HepG2 (cell line): ENCODE measurements at regions not wholly inside any gene's neighbourhood (a gene's known extent, or its start where the extent isn't known, plus 50 kb on each side); places are given as distances from the start of the nearest gene placed in this dataset.

Experiments
- ATAC-seq: fragments of 200-7000 bp; cut with Tn5 transposase; 3 replicates; pipeline ENCODE4 v1.9.1; 2020; ENCODE audit warnings: mild to moderate bottlenecking, moderate library complexity
- BruUV-seq: library from RNA; stranded (reverse); fragments of 400-500 nt; replicated peaks from 2 replicates; lab custom pipeline; 2021; lab: Mats Ljungman, UMichigan
- CTCF ChIA-PET: fragments of 300-600 bp; formaldehyde crosslinking; extraction: SDS; loops from one replicate; lab custom pipeline; 2021; ENCODE audit warnings: low total read pairs, inconsistent platforms, low intra/inter-chr PET ratio; lab: Yijun Ruan, JAX
- POLR2A ChIA-PET: fragments of 350-600 bp; sonication (Branson Sonifier 250); formaldehyde crosslinking; loops from one replicate; lab custom pipeline; 2020; ENCODE audit warnings: antibody characterized with exemption, inconsistent platforms; lab: Yijun Ruan, JAX
- DNase-seq: peaks from one replicate; pipeline ENCODE4 v3.0.0-alpha.2; 2015; ENCODE audit warnings: low spot score
- FAIRE-seq: peaks from 3 replicates; lab custom pipeline; 2011; peaks lifted over from hg19 to GRCh38; lab: Jason Lieb, UNC
- H2AFZ ChIP-seq: one replicate; pipeline ENCODE4 v1.6.1; 2011; ENCODE audit warnings: low read length, inconsistent platforms
- H3K27ac ChIP-seq: fragments of 300-600 bp; 3 replicates; pipeline ENCODE4 v1.8.0; 2011; ENCODE audit warnings: mixed run types, mild to moderate bottlenecking, mixed read lengths, low read length, inconsistent platforms; ENCODE audit not compliant: insufficient read depth; ENCODE audit errors: extremely low read length
- H3K27me3 ChIP-seq, 2 experiments: fragments of 200-600 bp in 1 of 2; 2 replicates in 1 of 2; 3 replicates in 1 of 2; pipeline versions ENCODE4 v1.6.0 to v1.8.0; 2011; ENCODE audit warnings: low read length in 2 of 2, mild to moderate bottlenecking in 2 of 2, moderate library complexity in 2 of 2, inconsistent platforms in 1 of 2; ENCODE audit not compliant: insufficient read depth in 2 of 2, control insufficient read depth in 1 of 2
- H3K36me3 ChIP-seq, 2 experiments: fragments of 200-600 bp in 1 of 2; replicated peaks in 1 of 2; 2 replicates in 1 of 2; 3 replicates in 1 of 2; pipeline versions ENCODE4 v1.5.1 to v1.8.0; 2011; ENCODE audit warnings: low read length in 2 of 2, inconsistent platforms in 1 of 2; ENCODE audit not compliant: insufficient read depth in 2 of 2, control insufficient read depth in 1 of 2
- H3K4me1 ChIP-seq: 2 replicates; pipeline ENCODE4 v1.5.1; 2012; ENCODE audit warnings: low read length, inconsistent platforms; ENCODE audit not compliant: insufficient read depth
- H3K4me2 ChIP-seq: 2 replicates; pipeline ENCODE4 v1.6.0; 2011; ENCODE audit warnings: low read depth, low read length, inconsistent platforms
- H3K4me3 ChIP-seq, 3 experiments: fragments of 200-600 bp in 1 of 3; sonication (generic), shearing (Covaris generic) in 1 of 3; replicated peaks in 1 of 3; 2 replicates each; pipeline ENCODE4 v1.5.1; 2011 to 2016; ENCODE audit warnings: low read length in 3 of 3, inconsistent platforms in 2 of 3, low read depth in 2 of 3, mild to moderate bottlenecking in 2 of 3, control low read depth in 1 of 3, mixed read lengths in 1 of 3; ENCODE audit not compliant: insufficient read depth in 1 of 3
- H3K79me2 ChIP-seq: one replicate; pipeline ENCODE4 v1.6.1; 2011; ENCODE audit warnings: low read length, inconsistent platforms; ENCODE audit not compliant: insufficient read depth
- H3K9ac ChIP-seq: 2 replicates; pipeline ENCODE4 v1.6.0; 2011; ENCODE audit warnings: mild to moderate bottlenecking, low read depth, low read length, inconsistent platforms; ENCODE audit not compliant: insufficient read depth
- H3K9me3 ChIP-seq: 2 replicates; pipeline ENCODE4 v1.5.1; 2012; ENCODE audit warnings: mild to moderate bottlenecking, low read length
- H4K20me1 ChIP-seq: 2 replicates; pipeline ENCODE4 v1.6.0; 2011; ENCODE audit warnings: inconsistent platforms, mild to moderate bottlenecking, low read length, moderate library complexity; ENCODE audit not compliant: insufficient read depth
- POLR2AphosphoS2 ChIP-seq: IDR thresholded peaks from 2 replicates; pipeline ENCODE4 v1.6.1; 2011; ENCODE audit warnings: low read depth, low read length, improper control_type of control experiment
- ZNF121 ChIP-seq: sonication (generic); formaldehyde crosslinking; IDR thresholded peaks from 2 replicates; pipeline ENCODE4 v1.5.0; 2020; ENCODE audit warnings: mild to moderate bottlenecking, missing genetic modification reagents
- WGBS: methylation state at CpG from one replicate; pipeline ENCODE4 v1.1.6; 2017; ENCODE audit warnings: low lambda C conversion rate; 5-methylcytosine and 5-hydroxymethylcytosine counted together
- in situ Hi-C: cut with HindIII; loops from 2 replicates; pipeline ENCODE4 v1.10.0; 2017; ENCODE audit warnings: low pct_unique_long_range_greater_than_20kb; ENCODE audit not compliant: extremely low pct_ligation_motif_present
- intact Hi-C: fragments of 100-400 bp; cut with micrococcal nuclease; formaldehyde crosslinking; loops from one replicate; pipeline ENCODE4 v1.10.0; 2022; ENCODE audit not compliant: unreplicated experiment
- TF ChIP-seq, protein P1 (sequence below), 2 experiments: sonication (generic) in 1 of 2; formaldehyde crosslinking in 1 of 2; IDR thresholded peaks; 2 replicates each; pipeline versions ENCODE4 v1.6.1 to v1.9.0; 2014 to 2022; ENCODE audit warnings: antibody characterized with exemption in 1 of 2, borderline replicate concordance in 1 of 2, inconsistent platforms in 1 of 2, low read depth in 1 of 2, missing genetic modification reagents in 1 of 2
- TF ChIP-seq, protein P2 (sequence below): sonication (generic); formaldehyde crosslinking; IDR thresholded peaks from 2 replicates; pipeline ENCODE4 v1.5.0; 2020; ENCODE audit warnings: missing genetic modification reagents

DNA sequence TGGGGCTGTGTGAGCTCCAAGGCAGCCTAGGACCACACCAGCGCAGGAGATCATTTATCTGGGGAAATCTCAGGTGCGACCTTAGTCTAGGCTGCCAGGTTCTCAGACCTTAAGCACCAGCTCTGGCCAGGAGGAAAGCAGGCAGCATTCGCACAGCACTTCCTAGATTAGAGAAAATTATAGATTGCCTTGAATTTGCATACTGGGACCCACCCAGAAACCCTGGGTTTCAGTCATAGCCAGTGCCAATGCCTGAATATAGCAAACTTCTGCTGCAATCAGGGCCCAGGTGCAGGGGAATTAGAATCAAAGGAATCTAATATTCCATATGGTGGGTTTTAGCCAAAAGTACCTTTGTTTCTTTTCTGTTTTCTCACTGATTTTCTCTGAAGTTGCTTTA lies 204.3 kb upstream of the CST7 start:
- no peaks in the 10 kb centered on the region; a peak in 1 of 5 replicates for H3K27me3 ChIP-seq
- H3K9ac ChIP-seq = no peak overlapping the region
- BruUV-seq = no TSS peak
- no peak overlapping the region for H2AFZ ChIP-seq
- no peak overlapping the region for H3K4me2 ChIP-seq
- POLR2A ChIA-PET = no interaction called here
- in situ Hi-C loops = no loop called here
- intact Hi-C loops = no loop called here
- ATAC-seq (no peak), FAIRE-seq (no peak), DNase-seq (no peak)
- H3K79me2 ChIP-seq = no peaks in the 10 kb centered on the region
- no peaks in the 10 kb centered on the region for H4K20me1 ChIP-seq
- H3K27ac ChIP-seq = no peak overlapping the region
- CTCF ChIA-PET = no interaction called here
- no peaks in the 10 kb centered on the region for H3K36me3 ChIP-seq
- TF ChIP-seq, protein P1, sequence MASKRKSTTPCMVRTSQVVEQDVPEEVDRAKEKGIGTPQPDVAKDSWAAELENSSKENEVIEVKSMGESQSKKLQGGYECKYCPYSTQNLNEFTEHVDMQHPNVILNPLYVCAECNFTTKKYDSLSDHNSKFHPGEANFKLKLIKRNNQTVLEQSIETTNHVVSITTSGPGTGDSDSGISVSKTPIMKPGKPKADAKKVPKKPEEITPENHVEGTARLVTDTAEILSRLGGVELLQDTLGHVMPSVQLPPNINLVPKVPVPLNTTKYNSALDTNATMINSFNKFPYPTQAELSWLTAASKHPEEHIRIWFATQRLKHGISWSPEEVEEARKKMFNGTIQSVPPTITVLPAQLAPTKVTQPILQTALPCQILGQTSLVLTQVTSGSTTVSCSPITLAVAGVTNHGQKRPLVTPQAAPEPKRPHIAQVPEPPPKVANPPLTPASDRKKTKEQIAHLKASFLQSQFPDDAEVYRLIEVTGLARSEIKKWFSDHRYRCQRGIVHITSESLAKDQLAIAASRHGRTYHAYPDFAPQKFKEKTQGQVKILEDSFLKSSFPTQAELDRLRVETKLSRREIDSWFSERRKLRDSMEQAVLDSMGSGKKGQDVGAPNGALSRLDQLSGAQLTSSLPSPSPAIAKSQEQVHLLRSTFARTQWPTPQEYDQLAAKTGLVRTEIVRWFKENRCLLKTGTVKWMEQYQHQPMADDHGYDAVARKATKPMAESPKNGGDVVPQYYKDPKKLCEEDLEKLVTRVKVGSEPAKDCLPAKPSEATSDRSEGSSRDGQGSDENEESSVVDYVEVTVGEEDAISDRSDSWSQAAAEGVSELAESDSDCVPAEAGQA (IDR thresholded peaks at IDR 0.05; ENCODE audit: low read depth) = no peak
- TF ChIP-seq, protein P1 (CRISPR knock-in tag; IDR thresholded peaks at IDR 0.05; ENCODE audit: borderline replicate concordance) = no peak
- TF ChIP-seq, protein P2, sequence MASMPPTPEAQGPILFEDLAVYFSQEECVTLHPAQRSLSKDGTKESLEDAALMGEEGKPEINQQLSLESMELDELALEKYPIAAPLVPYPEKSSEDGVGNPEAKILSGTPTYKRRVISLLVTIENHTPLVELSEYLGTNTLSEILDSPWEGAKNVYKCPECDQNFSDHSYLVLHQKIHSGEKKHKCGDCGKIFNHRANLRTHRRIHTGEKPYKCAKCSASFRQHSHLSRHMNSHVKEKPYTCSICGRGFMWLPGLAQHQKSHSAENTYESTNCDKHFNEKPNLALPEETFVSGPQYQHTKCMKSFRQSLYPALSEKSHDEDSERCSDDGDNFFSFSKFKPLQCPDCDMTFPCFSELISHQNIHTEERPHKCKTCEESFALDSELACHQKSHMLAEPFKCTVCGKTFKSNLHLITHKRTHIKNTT (CRISPR knock-in tag) = no peak
- TF ChIP-seq ZNF121 (CRISPR knock-in tag) (no peak), POLR2AphosphoS2 (no peak)
- TF ChIP-seq, all 625 proteins: peak for 0
- WGBS = 10% methylated on average over 3 of the region's 3 CpGs
- Histone ChIP-seq H3K9me3 (no peaks in the 10 kb centered on the region), H3K4me3 (no peak overlapping the region), H3K4me1 (no peaks in the 10 kb centered on the region)
